ENCODE measurements at regions not wholly inside any gene's neighbourhood (a gene's known extent, or its start where the extent isn't known, plus 50 kb on each side); places are given as distances from the start of the nearest gene placed in this dataset.
"Not testable (repeated sequence)": the region's sequence is repeated elsewhere in the genome, so short reads cannot be mapped to it uniquely, and the experiment has no call there.

GRCh38 chr4:19024047-19024446 is 1002.5 kb upstream of the LCORL start:
- H3K36me3 ChIP-seq (ENCODE audit: insufficient read depth, low read length, poor library complexity, severe bottlenecking): no peaks in the 10 kb centered on the region
- intact Hi-C loops (cut with micrococcal nuclease; ENCODE audit: unreplicated experiment): no loop called here
- H3K27ac ChIP-seq (ENCODE audit: low read depth, low read length, poor library complexity, severe bottlenecking): no peak overlapping the region
- TF ChIP-seq CTCF (conservative IDR thresholded peaks at IDR 0.05; ENCODE audit: low read depth, low read length): no peak
- TF ChIP-seq EZH2 (IDR thresholded peaks at IDR 0.05; ENCODE audit: borderline replicate concordance, low read depth, low read length, poor library complexity, severe bottlenecking): no peak
- DNase-seq (ENCODE audit: low spot score): no peak
- H3K27me3 ChIP-seq (replicated peaks; ENCODE audit: insufficient read depth, low read depth, low read length, poor library complexity): no peaks in the 10 kb centered on the region
- no peaks in the 10 kb centered on the region for H3K4me1 ChIP-seq (ENCODE audit: insufficient read depth, low read length, poor library complexity, severe bottlenecking)
- no peaks in the 10 kb centered on the region for H3K9me3 ChIP-seq (ENCODE audit: low read depth, low read length, poor library complexity, severe bottlenecking)
- no TSS peak for BruUV-seq (replicated peaks)
- CTCF ChIA-PET: no interaction called here
- no peak overlapping the region for H3K4me3 ChIP-seq (ENCODE audit: low read depth, low read length, poor library complexity, severe bottlenecking)
- POLR2A ChIA-PET (ENCODE audit: low non-redundant PET): no interaction called here

- no peaks in the 10 kb centered on the region for H3K27me3 ChIP-seq (replicated peaks; ENCODE audit: insufficient read depth, low read depth, low read length, poor library complexity)
- H3K36me3 ChIP-seq (ENCODE audit: insufficient read depth, low read length, poor library complexity, severe bottlenecking): no peaks in the 10 kb centered on the region
- no peak for DNase-seq (ENCODE audit: low spot score)
- H3K4me1 ChIP-seq (ENCODE audit: insufficient read depth, low read length, poor library complexity, severe bottlenecking): no peaks in the 10 kb centered on the region
- H3K9me3 ChIP-seq (ENCODE audit: low read depth, low read length, poor library complexity, severe bottlenecking): no peaks in the 10 kb centered on the region
- no peak overlapping the region for H3K27ac ChIP-seq (ENCODE audit: low read depth, low read length, poor library complexity, severe bottlenecking)
- no TSS peak for BruUV-seq (replicated peaks)
- intact Hi-C loops (cut with micrococcal nuclease; ENCODE audit: unreplicated experiment): no loop called here
- no peak overlapping the region for H3K4me3 ChIP-seq (ENCODE audit: low read depth, low read length, poor library complexity, severe bottlenecking)
- ChIA-PET CTCF (no interaction called here), POLR2A (ENCODE audit: low non-redundant PET) (no interaction called here)
- no peak for TF ChIP-seq CTCF (conservative IDR thresholded peaks at IDR 0.05; ENCODE audit: low read depth, low read length)
- TF ChIP-seq EZH2 (IDR thresholded peaks at IDR 0.05; ENCODE audit: borderline replicate concordance, low read depth, low read length, poor library complexity, severe bottlenecking): no peak
These were observed 1000.1 kb upstream of the LCORL start for GRCh38 chr4:19021617-19022016.

- H3K4me3 ChIP-seq (ENCODE audit: low read depth, low read length, poor library complexity, severe bottlenecking); H3K4me1 ChIP-seq (ENCODE audit: insufficient read depth, low read length, poor library complexity, severe bottlenecking); POLR2A ChIA-PET (ENCODE audit: low non-redundant PET); H3K27me3 ChIP-seq (replicated peaks; ENCODE audit: insufficient read depth, low read depth, low read length, poor library complexity); H3K9me3 ChIP-seq (ENCODE audit: low read depth, low read length, poor library complexity, severe bottlenecking); H3K36me3 ChIP-seq (ENCODE audit: insufficient read depth, low read length, poor library complexity, severe bottlenecking); DNase-seq (ENCODE audit: low spot score); BruUV-seq (replicated peaks); H3K27ac ChIP-seq (ENCODE audit: low read depth, low read length, poor library complexity, severe bottlenecking); intact Hi-C loops (cut with micrococcal nuclease; ENCODE audit: unreplicated experiment); CTCF ChIA-PET: not testable (repeated sequence)
These were observed 995.0 kb upstream of the LCORL start for GRCh38 chr4:19016550-19016949.

GRCh38 chr4:19014594-19014993 is 993.0 kb upstream of the LCORL start:
- no peak overlapping the region for H3K27ac ChIP-seq (ENCODE audit: low read depth, low read length, poor library complexity, severe bottlenecking)
- no peaks in the 10 kb centered on the region for H3K4me1 ChIP-seq (ENCODE audit: insufficient read depth, low read length, poor library complexity, severe bottlenecking)
- no peak for TF ChIP-seq EZH2 (IDR thresholded peaks at IDR 0.05; ENCODE audit: borderline replicate concordance, low read depth, low read length, poor library complexity, severe bottlenecking)
- H3K36me3 ChIP-seq (ENCODE audit: insufficient read depth, low read length, poor library complexity, severe bottlenecking): no peaks in the 10 kb centered on the region
- DNase-seq (ENCODE audit: low spot score): no peak
- no peak overlapping the region for H3K4me3 ChIP-seq (ENCODE audit: low read depth, low read length, poor library complexity, severe bottlenecking)
- intact Hi-C loops (cut with micrococcal nuclease; ENCODE audit: unreplicated experiment): no loop called here
- H3K9me3 ChIP-seq (ENCODE audit: low read depth, low read length, poor library complexity, severe bottlenecking): no peaks in the 10 kb centered on the region
- ChIA-PET CTCF (interaction anchor here (0.6 kb wide), 1 partner anchor 43 kb away, joined by 4 read pairs; no protein-coding TSS in a partner anchor), POLR2A (ENCODE audit: low non-redundant PET) (no interaction called here)
- H3K27me3 ChIP-seq (replicated peaks; ENCODE audit: insufficient read depth, low read depth, low read length, poor library complexity): no peaks in the 10 kb centered on the region
- no TSS peak for BruUV-seq (replicated peaks)
